ENCODE measurements at regions not wholly inside any gene's neighbourhood (a gene's known extent, or its start where the extent isn't known, plus 50 kb on each side); places are given as distances from the start of the nearest gene placed in this dataset.

- intact Hi-C loops (cut with DNase I; ENCODE audit: low total_unique reads) = no loop called here
- 85 to 89% methylated on average over 3 of the region's 3 CpGs for WGBS, 2 donors
Measured at GRCh38 chr5:40292006-40292405, 387.7 kb upstream of the PTGER4 start.

DNA sequence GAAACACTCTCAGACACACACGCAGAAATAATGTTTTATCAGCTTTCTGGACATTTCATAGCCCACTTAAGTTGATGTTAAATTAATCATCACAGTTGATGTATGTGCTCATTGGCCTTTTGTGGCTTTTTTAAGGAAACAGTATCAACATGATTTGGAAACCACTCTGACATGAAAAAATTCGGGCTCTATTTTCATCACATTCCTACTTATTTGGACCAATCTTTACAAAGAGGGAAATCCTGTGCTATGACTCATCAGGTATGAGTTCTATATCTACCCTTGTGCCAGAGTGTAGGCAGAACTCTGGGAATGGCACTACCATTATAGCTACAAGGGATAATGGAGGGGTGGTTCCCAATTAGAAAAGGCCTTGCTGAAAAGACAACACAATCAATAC lies 388.4 kb upstream of the PTGER4 start:
- intact Hi-C loops (cut with DNase I; ENCODE audit: low total_unique reads) = no loop called here
- no peak for TF ChIP-seq CTCF (IDR thresholded peaks at IDR 0.05)
- no peak for TF ChIP-seq POLR2A (IDR thresholded peaks at IDR 0.05)
- H3K4me3 ChIP-seq (ENCODE audit: low read depth, poor library complexity, severe bottlenecking) = no peak overlapping the region
- no peak for DNase-seq (ENCODE audit: low spot score in 2 of 2)
- 82 to 83% methylated on average over 2 of the region's 2 CpGs for WGBS, 2 donors

More at GRCh38 chr5:40292006-40292405, 387.7 kb upstream of the PTGER4 start:
- TF ChIP-seq POLR2A (IDR thresholded peaks at IDR 0.05) (no peak), CTCF (IDR thresholded peaks at IDR 0.05) (no peak)
- H3K4me3 ChIP-seq (ENCODE audit: low read depth, poor library complexity, severe bottlenecking) = no peak overlapping the region
- no peak for DNase-seq (ENCODE audit: low spot score in 2 of 2)

DNA sequence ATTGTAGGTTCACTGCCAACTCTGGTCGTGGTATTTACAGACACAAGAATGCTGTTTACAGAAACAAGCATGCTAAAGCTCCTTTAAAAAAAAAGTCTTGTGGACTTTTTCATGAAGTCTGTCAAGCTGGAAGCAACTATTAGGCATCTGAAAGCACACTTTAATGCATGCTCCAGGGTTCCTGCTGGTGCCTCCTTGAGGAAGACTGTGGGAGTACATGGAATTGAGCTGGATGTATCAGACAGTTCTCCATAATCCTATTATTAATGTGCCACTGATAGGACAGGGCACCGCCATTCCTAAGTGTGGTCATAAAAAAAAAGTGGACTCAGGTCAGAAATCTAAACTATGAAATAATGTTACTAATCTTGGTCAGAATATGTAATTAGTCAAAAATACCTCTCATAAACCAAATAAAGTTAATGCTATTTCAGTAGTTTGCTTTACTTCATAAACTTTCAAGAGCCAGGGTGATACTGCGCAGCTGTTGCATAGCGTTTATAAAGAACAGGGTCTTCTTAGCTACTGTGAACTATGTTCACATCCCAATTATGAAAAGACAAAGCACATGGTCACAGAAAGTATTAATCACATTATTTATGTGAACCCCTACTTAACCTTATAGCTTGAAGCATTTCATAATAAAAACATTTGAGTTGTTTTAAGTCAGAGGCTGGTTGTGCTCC lies 390.8 kb upstream of the PTGER4 start:
- H3K4me3 ChIP-seq (ENCODE audit: low read depth, poor library complexity, severe bottlenecking) = no peak overlapping the region
- DNase-seq (ENCODE audit: low spot score in 2 of 2) = no peak
- WGBS, 2 donors = 87 to 90% methylated on average over 4 of the region's 4 CpGs
- no peak for TF ChIP-seq POLR2A (IDR thresholded peaks at IDR 0.05)
- TF ChIP-seq CTCF (IDR thresholded peaks at IDR 0.05) = no peak
- intact Hi-C loops (cut with DNase I; ENCODE audit: low total_unique reads) = no loop called here

- 69 to 75% methylated on average over 3 of the region's 3 CpGs for WGBS, 2 donors
- TF ChIP-seq POLR2A (IDR thresholded peaks at IDR 0.05) (no peak), CTCF (IDR thresholded peaks at IDR 0.05) (no peak)
Measured at GRCh38 chr5:40284863-40285262, 394.9 kb upstream of the PTGER4 start.

GRCh38 chr5:40278881-40279280 lies 400.8 kb upstream of the PTGER4 start:
- H3K4me3 ChIP-seq (ENCODE audit: low read depth, poor library complexity, severe bottlenecking) = no peak overlapping the region
- intact Hi-C loops (cut with DNase I; ENCODE audit: low total_unique reads) = no loop called here
- WGBS, 2 donors = 70 to 76% methylated on average over 5 of the region's 5 CpGs
- DNase-seq (ENCODE audit: low spot score in 2 of 2) = no peak
- TF ChIP-seq CTCF (IDR thresholded peaks at IDR 0.05) (no peak), POLR2A (IDR thresholded peaks at IDR 0.05) (no peak)

More at GRCh38 chr5:40284863-40285262, 394.9 kb upstream of the PTGER4 start:
- no peak for DNase-seq (ENCODE audit: low spot score in 2 of 2)
- H3K4me3 ChIP-seq (ENCODE audit: low read depth, poor library complexity, severe bottlenecking) = no peak overlapping the region
- intact Hi-C loops (cut with DNase I; ENCODE audit: low total_unique reads) = no loop called here
